ENCODE measurements at regions not wholly inside any gene's neighbourhood (a gene's known extent, or its start where the extent isn't known, plus 50 kb on each side); places are given as distances from the start of the nearest gene placed in this dataset.

DNA sequence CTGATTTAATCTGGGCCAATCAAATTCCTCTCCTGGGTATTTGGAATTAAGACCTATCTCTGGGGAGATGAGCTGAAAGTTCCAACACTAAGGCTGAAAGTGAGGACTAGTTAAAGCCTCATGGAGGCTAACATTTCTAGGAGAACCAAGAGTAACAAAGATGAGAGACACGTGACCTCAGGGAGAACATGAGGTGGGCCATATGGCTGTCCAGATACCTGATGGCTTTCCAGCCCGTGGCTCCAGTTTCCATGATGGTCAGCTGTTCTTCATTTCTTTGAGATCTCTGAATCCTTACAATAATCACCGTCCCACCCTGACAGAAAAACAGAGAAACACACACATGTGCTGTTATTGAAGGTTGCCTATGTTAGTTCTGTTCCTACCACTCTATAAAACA lies 66.1 kb downstream of the LEPR start:
- peaks cover 0 to 4% (median 4%) of the 10 kb centered on the region in 3 donors for H3K36me3 Mint-ChIP-seq
- H3K9me3 Mint-ChIP-seq = peaks cover 0 to 3% (median 0%) of the 10 kb centered on the region in 6 donors
- peaks cover 0 to 5% (median 0%) of the 10 kb centered on the region in 3 donors for H3K27me3 Mint-ChIP-seq (ENCODE audit: low read depth in 3 of 3)
- no peak overlapping the region for H3K27ac Mint-ChIP-seq
- no peaks in the 10 kb centered on the region for H3K4me1 Mint-ChIP-seq
- no peak overlapping the region for H3K4me3 Mint-ChIP-seq
- DNase-seq = no peak

DNA sequence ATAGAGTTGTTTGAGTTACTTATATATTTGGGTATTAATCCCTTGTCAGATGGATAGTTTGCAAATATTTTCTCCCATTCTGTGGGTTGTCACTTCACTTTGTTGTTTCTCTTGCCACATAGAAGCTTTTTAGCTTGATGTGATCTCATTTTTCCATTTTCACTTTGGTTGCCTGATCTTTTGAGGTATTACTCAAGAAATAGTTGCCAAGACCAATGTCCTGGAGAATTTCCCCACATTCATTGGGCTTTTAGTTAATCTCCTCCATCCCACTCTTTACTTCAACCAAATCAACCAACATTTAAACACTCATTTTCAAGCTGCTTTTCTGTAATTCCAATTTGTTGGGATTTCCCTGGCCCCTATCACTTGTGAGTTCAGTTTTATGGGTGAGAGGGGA lies 69.0 kb downstream of the LEPR start:
- DNase-seq = no peak
- peaks cover 0 to 4% (median 0%) of the 10 kb centered on the region in 3 donors for H3K27me3 Mint-ChIP-seq (ENCODE audit: low read depth in 3 of 3)
- H3K36me3 Mint-ChIP-seq = peaks cover 0 to 4% (median 4%) of the 10 kb centered on the region in 3 donors
- H3K27ac Mint-ChIP-seq = no peak overlapping the region
- H3K4me3 Mint-ChIP-seq = no peak overlapping the region
- H3K4me1 Mint-ChIP-seq = no peaks in the 10 kb centered on the region
- H3K9me3 Mint-ChIP-seq = peaks cover 0 to 3% (median 0%) of the 10 kb centered on the region in 6 donors

DNA sequence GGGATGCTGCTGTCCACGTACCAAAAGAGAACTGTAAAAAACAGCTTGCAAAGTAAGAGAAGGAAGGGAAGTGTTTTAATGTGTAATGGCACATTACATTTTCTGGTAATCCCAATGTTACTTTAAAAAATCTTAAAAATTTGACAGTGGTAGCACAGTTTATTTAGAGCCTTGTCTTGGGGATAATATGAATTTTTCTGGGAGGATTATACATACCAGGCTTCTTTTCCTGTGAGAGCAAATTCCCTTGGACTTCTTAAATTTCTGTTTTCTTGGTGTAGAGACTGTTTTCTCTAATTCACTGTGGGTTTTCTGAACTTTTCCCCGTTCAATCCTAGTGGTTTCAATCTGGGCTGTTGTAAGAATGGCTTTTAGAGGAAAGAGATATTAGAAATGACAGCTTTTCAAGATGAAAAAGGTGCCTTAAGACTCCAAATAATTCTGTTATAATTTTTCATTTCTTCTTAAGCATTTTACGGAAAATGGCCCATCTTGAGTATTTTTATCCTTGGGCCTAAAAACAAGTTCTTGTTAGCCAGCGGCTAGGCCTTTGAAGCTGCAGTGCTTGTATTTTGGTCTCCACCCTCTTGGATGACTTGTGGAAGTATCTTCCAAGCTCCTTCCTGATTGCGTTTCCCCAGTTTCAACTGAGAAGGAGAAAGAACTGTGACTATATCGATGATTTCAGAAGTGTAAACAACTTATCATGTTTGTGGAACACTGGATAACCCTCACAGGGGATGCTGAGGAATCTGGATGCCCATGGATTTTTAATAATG lies 70.0 kb downstream of the LEPR start:
- no peak for DNase-seq
- H3K4me1 Mint-ChIP-seq = peaks cover 0 to 6% of the 10 kb centered on the region in 2 donors
- H3K27me3 Mint-ChIP-seq (ENCODE audit: low read depth in 3 of 3) = peaks cover 0 to 4% (median 0%) of the 10 kb centered on the region in 3 donors
- H3K4me3 Mint-ChIP-seq = no peak overlapping the region
- H3K36me3 Mint-ChIP-seq = peaks cover 3 to 9% (median 4%) of the 10 kb centered on the region in 3 donors
- H3K27ac Mint-ChIP-seq = no peak overlapping the region
- peaks cover 0 to 3% (median 0%) of the 10 kb centered on the region in 6 donors for H3K9me3 Mint-ChIP-seq

DNA sequence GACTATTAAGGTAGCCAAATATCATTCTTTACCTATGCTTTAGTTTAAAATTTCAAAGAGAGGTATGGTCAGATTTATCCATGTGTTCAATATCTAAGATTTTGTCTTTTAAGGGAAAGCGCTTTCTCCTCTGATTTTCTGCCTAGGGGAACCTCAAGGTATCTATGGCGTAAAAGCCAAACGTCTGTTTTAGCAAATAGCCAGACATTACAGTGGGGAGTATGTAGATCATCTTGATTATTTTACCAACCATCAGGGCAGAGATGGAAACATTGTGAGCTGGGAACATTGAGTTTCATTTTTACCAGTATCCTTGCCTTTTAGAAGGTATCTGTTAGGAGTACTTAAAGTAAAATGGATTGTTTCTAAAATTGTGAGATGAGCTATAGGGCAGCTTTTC lies 71.0 kb downstream of the LEPR start:
- Mint-ChIP-seq H3K4me1 (peaks cover 0 to 6% of the 10 kb centered on the region in 2 donors), H3K4me3 (no peak overlapping the region), H3K36me3 (peaks cover 3 to 9% (median 4%) of the 10 kb centered on the region in 3 donors), H3K9me3 (peaks cover 0 to 3% (median 0%) of the 10 kb centered on the region in 6 donors), H3K27ac (no peak overlapping the region), H3K27me3 (ENCODE audit: low read depth in 3 of 3) (peaks cover 0 to 4% (median 0%) of the 10 kb centered on the region in 3 donors)
- no peak for DNase-seq

DNA sequence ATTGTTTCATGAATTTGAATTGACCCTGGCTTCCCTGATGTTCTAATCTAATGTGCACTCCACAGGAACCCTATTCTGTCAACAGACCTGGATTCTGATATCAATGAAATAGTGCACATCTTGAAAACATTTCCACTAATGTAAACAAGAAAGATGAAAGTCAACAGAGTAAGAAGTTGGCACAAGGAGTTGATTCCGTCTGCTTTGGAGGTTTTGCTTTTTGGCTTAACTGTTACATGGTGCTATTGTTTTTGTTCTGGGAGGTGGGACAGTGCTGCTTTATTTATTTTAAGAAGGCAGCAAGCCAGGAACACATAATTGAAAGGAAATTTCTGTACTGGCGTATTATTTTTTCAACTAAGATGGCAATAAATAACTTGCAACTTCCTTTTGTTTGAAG lies 73.3 kb downstream of the LEPR start:
- Mint-ChIP-seq H3K4me1 (peaks cover 0 to 6% of the 10 kb centered on the region in 2 donors), H3K27ac (no peak overlapping the region), H3K9me3 (peaks cover 0 to 1% (median 0%) of the 10 kb centered on the region in 6 donors), H3K4me3 (no peak overlapping the region), H3K36me3 (peaks cover under 1 to 6% (median 3%) of the 10 kb centered on the region in 3 donors), H3K27me3 (ENCODE audit: low read depth in 3 of 3) (peaks cover 0 to 4% (median 0%) of the 10 kb centered on the region in 3 donors)
- DNase-seq = no peak

DNA sequence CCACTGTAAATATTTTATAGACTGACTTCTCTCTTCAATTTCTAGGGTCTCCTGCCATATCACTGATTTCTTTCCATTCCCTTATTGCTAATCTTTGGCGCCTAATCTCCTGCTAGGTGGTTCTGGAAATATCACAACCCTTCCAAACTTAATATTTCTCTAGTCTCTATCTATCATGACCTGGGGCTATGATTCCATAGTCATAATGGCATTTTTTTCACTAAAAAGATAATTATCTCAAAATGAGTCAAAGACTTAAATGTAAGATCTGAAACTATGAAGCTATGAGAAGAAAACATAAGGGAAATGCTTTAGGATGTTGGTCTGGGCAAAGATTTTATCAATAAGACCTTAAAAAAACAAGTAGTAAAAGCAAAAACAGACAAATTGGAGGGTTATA lies 74.2 kb downstream of the LEPR start:
- Mint-ChIP-seq H3K4me3 (no peak overlapping the region), H3K9me3 (peaks cover 0 to 1% (median 0%) of the 10 kb centered on the region in 6 donors), H3K4me1 (peaks cover 0 to 6% of the 10 kb centered on the region in 2 donors), H3K27me3 (ENCODE audit: low read depth in 3 of 3) (peaks cover 0 to under 1% (median 0%) of the 10 kb centered on the region in 3 donors), H3K27ac (no peak overlapping the region), H3K36me3 (peaks cover 0 to 5% (median 3%) of the 10 kb centered on the region in 3 donors)
- DNase-seq = no peak

DNA sequence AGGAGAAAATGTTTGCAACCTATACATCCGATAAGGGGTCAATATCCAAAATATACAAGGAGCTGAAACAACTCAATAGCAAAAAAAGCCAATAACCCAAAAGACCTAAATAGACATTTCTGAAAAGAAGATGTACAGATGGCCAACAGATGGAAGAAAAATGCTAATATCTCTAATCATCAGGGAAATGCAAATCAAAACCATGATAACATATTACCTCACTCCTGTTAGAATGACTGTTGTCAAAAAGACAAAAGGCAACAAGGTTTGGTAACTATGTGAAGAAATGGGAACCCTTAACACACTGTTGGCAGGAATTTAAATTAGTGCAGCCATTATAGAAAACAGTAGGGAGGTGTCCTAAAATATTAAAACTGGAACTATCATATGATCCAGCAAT lies 74.7 kb downstream of the LEPR start:
- peaks cover 0 to 10% (median 3%) of the 10 kb centered on the region in 3 donors for H3K36me3 Mint-ChIP-seq
- no peak for DNase-seq
- H3K4me1 Mint-ChIP-seq = peaks cover 0 to 6% of the 10 kb centered on the region in 2 donors
- H3K27me3 Mint-ChIP-seq (ENCODE audit: low read depth in 3 of 3) = peaks cover 0 to 4% (median 0%) of the 10 kb centered on the region in 3 donors
- no peak overlapping the region for H3K4me3 Mint-ChIP-seq
- H3K9me3 Mint-ChIP-seq = peaks cover 0 to 2% (median 0%) of the 10 kb centered on the region in 6 donors
- no peak overlapping the region for H3K27ac Mint-ChIP-seq

DNA sequence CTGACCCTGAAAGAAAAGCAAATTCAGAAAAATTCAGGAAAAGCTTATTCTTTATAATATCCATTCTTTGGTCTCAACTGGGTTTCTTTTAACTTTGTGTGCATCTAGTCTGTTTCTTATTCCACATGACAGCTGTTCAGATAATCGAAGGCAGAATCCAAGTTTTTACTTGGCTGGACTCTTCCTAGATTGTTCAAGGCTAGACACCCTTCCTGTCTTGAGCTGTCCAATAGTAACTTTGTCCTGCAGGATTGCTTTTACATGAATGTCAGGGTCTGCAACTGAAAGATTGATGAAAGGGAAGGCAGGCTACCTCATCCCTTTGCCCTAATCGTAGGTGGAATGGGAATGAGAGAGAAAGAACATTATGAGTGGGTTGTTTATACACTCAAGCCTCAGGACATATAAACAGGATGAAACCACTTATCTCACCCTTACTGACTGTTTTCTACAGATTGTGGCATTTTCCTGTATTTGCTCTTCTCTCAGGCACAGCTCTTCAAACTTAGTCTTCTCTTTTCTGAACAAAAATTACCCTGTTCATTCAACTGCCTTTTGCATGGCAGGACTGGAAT lies 76.9 kb downstream of the LEPR start:
- Mint-ChIP-seq H3K9me3 (peaks cover 0 to 2% (median 0%) of the 10 kb centered on the region in 6 donors), H3K36me3 (peaks cover 0 to 10% (median 3%) of the 10 kb centered on the region in 3 donors), H3K27ac (no peak overlapping the region), H3K4me1 (peaks cover 0 to 6% of the 10 kb centered on the region in 2 donors), H3K27me3 (ENCODE audit: low read depth in 3 of 3) (peaks cover 0 to 7% (median 0%) of the 10 kb centered on the region in 3 donors), H3K4me3 (no peak overlapping the region)
- DNase-seq = no peak

DNA sequence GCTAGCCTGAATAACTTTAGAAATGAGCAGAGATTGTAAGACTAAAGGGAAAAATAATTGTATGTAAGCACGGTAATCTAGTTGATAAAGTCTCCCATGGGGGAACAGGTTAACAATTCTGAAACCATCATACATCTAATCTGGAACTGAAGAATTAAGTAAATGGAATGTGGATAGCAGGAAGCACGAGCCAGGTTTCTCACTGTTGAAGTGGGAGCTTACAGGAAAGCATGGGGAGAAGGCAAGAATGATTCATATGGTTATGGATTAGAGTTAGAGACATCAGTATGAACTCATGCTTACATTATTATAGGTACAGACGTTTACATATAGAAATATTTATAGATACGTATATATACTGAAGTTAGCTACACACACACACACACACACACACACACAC lies 83.0 kb downstream of the LEPR start:
- Mint-ChIP-seq H3K36me3 (peaks cover 0 to 5% (median 0%) of the 10 kb centered on the region in 3 donors), H3K27me3 (ENCODE audit: low read depth in 3 of 3) (peaks cover 0 to 10% (median 0%) of the 10 kb centered on the region in 3 donors), H3K9me3 (peaks cover 0 to 2% (median 0%) of the 10 kb centered on the region in 6 donors), H3K4me3 (no peak overlapping the region), H3K4me1 (no peaks in the 10 kb centered on the region), H3K27ac (no peak overlapping the region)
- DNase-seq = no peak

DNA sequence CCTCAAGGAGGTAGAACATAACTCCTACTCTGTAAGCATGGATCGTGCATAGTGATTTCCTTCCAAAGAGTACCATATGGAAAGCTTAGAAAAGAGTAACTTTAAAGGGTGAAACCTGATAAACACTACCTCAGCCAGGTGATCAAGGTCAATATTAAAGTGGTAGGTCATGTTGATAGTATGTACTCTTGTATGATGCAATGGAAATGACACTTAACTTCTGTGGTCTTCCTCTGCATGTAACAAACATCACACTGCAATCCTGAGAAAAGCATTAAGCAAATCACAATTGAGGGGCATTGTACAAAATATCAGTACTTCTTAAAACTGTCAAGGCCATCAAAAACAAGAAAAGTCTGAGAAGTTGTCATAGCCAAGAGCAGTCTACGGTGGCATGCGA lies 83.8 kb downstream of the LEPR start:
- peaks cover 0 to 5% (median 0%) of the 10 kb centered on the region in 3 donors for H3K36me3 Mint-ChIP-seq
- peaks cover 0 to 10% (median 0%) of the 10 kb centered on the region in 3 donors for H3K27me3 Mint-ChIP-seq (ENCODE audit: low read depth in 3 of 3)
- H3K27ac Mint-ChIP-seq = no peak overlapping the region
- peaks cover 0 to 2% (median 0%) of the 10 kb centered on the region in 6 donors for H3K9me3 Mint-ChIP-seq
- no peaks in the 10 kb centered on the region for H3K4me1 Mint-ChIP-seq
- DNase-seq = no peak
- H3K4me3 Mint-ChIP-seq = no peak overlapping the region

DNA sequence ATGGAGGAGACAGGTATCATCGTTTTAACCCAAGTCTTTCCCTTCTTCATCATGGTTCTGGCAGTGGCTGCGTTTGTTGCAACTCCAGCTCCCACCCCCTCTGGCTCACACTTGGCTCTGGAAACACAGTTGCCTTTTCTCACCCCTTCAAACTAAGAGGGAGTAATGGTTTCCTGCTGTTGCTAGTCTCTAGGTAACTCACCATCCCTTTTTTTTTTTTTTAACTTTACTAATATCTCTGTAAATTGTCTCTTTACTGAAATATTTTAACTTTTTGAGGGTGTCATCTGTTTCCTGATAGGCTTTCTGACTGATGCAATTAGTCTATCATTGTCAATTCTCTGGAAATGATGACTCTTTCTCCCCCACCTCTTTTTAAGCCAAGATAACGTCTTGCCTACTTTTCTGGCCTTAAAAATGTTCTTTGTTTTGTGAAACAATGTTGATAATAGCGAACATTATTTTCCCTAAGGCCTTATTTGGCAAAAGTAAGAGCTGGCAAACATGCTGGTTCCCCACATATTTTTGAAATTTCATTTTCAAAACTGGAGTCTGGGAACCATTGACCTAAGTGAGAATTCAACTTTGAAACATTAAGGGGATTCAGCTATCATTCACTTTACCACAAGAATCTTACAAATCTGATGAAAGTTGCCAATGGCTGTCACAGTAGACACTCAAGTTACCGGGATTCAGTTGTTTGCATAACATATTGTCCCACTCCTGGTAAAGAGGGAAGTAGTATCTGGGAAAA lies 85.3 kb downstream of the LEPR start:
- Mint-ChIP-seq H3K9me3 (no peaks in the 10 kb centered on the region), H3K27me3 (ENCODE audit: low read depth in 3 of 3) (peaks cover 0 to 2% (median 0%) of the 10 kb centered on the region in 3 donors), H3K4me1 (no peaks in the 10 kb centered on the region), H3K27ac (no peak overlapping the region), H3K4me3 (no peak overlapping the region), H3K36me3 (no peaks in the 10 kb centered on the region)
- DNase-seq = no peak

DNA sequence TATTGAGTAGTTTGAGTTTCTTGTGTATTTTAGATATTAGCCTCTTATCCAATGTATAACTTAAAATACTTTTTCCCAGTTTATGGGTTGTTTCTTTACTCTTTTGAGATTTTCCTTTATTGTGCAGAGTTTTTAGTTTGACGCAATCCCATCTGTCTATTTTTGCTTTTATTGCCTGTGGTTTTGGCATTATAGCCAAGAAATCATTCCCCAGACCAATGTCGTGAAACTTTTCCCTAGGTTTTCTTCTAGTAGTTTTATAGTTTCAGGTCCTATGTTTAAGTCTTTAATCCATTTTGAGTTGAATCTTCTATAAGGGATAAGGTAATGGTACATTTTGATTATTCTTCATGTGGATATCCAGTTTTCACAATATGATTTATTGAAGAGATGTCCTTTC lies 87.6 kb downstream of the LEPR start:
- Mint-ChIP-seq H3K36me3 (no peaks in the 10 kb centered on the region), H3K27me3 (ENCODE audit: low read depth in 3 of 3) (peaks cover 0 to 2% (median 2%) of the 10 kb centered on the region in 3 donors), H3K4me1 (no peaks in the 10 kb centered on the region), H3K9me3 (no peaks in the 10 kb centered on the region), H3K27ac (no peak overlapping the region), H3K4me3 (no peak overlapping the region)
- no peak for DNase-seq

DNA sequence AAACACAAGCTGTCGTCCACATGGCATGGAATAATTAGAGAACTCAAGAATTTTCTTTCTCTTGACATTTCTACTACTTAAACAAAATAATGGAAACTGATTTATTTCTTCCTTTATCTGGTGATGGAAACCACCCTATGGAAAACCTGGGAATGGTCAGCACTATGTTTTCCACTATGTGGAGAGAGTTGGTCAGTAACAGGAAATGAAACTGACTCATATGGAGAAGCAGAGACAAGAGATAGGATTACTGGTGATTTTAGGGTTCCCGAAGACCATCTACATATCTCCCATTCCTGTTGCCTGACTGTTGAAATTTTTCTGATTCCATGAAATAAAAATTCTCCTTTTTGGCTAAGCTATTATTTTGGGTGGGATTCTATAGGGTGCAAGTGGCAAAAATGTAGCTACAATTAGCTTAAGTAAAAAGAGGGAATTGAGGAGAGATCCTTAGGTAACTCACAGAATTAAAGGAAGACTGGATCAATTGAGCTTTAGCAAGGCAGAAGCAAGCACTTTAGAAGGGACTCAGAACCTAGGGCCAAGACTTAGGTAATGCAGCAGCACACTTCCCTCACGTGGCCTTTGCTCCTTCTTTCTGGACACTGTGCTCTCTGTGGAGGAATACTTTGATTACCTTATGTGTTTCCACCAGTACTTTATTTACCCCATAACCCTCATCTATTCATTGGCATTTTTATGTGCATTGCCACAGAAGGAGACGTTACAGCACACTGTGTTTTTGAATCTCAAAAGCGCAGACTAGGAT lies 89.6 kb downstream of the LEPR start:
- H3K27me3 Mint-ChIP-seq (ENCODE audit: low read depth in 3 of 3) = peaks cover 0 to 2% (median 2%) of the 10 kb centered on the region in 3 donors
- no peak for DNase-seq
- H3K9me3 Mint-ChIP-seq = no peaks in the 10 kb centered on the region
- H3K36me3 Mint-ChIP-seq = no peaks in the 10 kb centered on the region
- H3K27ac Mint-ChIP-seq = no peak overlapping the region
- no peaks in the 10 kb centered on the region for H3K4me1 Mint-ChIP-seq
- no peak overlapping the region for H3K4me3 Mint-ChIP-seq
